GM03348 (cell line): ENCODE measurements at regions not wholly inside any gene's neighbourhood (a gene's known extent, or its start where the extent isn't known, plus 50 kb on each side); places are given as distances from the start of the nearest gene placed in this dataset.
"Not testable (repeated sequence)": the region's sequence is repeated elsewhere in the genome, so short reads cannot be mapped to it uniquely, and the experiment has no call there.

Source experiments
- DNase-seq: peaks from one replicate; pipeline ENCODE4 v3.0.0; 2012; ENCODE audit warnings: low spot score

DNA sequence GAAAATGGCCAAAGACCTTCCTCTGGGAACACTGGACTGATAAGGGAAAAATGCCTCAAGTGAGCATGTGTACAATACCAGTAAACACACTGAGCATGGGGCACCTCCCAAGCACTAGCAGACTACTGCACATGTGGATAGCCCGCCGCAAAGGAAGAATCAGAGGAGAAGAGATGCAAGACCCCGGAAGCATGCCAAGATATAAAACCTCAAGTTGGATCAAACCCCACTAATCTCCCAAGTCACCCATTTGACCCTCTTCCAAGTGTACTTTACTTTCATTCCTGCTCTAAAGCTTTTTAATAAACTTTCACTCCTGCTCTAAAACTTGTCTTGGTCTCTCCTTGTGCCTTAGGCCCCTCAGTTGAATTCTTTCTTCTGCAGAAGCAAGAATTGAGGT, 121.1 kb upstream of the PLAAT1 start:
- no peak for DNase-seq

DNA sequence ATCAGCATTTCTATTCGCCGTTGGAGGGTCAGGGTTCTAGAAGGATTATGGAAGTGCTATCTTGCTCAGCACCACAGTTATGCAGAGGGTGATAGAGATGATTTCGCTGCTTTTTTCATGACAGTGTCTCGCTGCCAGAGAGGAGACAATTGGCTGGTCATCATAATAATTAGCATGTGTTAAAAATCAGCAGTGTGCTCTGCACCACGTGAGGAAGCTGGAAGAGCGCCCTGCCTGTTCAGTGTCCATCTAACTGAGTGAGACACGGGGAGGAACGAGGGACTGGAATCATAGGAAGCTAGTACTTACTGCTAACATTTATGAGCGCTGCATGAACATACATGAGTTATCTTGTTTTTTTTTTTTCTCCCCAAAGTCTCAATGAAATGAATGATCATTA, 116.2 kb upstream of the PLAAT1 start:
- DNase-seq: no peak

GRCh38 chr3:193129607-193130006, 111.4 kb upstream of the PLAAT1 start:
- no peak for DNase-seq

- no peak for DNase-seq
Measured at GRCh38 chr3:193130576-193130975, 110.4 kb upstream of the PLAAT1 start.

DNA sequence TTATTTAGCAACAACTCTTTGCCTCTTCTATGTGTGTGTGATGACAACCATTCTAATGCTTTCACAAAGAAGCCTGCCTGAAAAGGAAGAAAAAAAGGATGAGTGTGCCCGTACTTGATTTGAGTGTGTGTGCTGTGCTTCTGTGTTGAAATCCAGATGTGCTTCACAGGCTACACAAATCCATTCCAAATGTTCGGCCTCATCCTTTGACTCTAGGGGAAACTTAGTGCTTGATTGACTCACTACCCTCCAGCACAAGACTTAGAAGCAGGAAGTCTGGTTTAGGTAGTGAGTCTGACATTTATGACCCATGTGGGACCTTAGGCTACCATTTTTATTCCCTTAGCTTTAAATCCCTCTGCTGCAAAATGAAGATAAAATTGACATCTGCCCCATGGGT, 108.8 kb upstream of the PLAAT1 start:
- DNase-seq: no peak

DNA sequence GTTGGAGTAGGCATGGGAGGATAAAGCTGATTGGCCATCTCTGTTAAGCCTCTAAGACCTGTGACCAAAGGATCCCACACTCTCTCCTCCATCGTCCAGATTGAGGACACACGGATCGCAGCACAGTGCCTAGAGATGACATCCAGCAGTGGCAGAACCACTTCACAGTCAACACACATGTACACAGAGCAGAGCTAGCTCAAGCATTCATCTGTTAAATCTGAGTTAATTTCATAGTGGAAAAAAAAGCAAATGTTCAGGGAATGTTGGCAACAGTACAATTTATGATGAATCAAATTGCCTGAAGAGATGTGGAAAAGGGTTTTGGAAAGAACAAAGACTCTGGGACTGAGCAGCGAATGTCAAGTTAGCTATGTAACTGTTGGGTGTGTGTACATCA, 108.1 kb upstream of the PLAAT1 start:
- DNase-seq: no peak

- DNase-seq: peak; percentile 70
Measured at GRCh38 chr3:193134856-193135255, 106.2 kb upstream of the PLAAT1 start.

- DNase-seq: no peak
Measured at GRCh38 chr3:193140381-193140780, 100.6 kb upstream of the PLAAT1 start.

DNA sequence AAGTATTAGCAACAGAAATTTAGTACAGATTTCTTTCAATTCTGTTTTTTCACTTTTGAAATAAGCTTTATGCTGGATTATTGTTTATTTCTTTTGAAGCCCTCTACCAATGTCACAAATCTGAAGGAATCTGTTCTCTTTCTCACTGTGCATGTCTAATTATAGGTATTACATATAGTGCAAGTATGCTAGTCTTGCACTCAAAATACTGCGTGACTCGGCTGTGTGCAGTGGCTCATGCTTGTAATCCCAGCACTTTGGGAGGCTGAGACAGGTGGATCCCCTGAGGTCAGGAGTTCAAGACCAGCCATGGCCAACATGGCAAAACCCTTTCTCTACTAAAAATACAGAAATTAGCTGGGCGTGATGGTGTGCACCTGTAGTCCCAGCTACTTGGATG, 95.8 kb upstream of the PLAAT1 start:
- DNase-seq: no peak

DNA sequence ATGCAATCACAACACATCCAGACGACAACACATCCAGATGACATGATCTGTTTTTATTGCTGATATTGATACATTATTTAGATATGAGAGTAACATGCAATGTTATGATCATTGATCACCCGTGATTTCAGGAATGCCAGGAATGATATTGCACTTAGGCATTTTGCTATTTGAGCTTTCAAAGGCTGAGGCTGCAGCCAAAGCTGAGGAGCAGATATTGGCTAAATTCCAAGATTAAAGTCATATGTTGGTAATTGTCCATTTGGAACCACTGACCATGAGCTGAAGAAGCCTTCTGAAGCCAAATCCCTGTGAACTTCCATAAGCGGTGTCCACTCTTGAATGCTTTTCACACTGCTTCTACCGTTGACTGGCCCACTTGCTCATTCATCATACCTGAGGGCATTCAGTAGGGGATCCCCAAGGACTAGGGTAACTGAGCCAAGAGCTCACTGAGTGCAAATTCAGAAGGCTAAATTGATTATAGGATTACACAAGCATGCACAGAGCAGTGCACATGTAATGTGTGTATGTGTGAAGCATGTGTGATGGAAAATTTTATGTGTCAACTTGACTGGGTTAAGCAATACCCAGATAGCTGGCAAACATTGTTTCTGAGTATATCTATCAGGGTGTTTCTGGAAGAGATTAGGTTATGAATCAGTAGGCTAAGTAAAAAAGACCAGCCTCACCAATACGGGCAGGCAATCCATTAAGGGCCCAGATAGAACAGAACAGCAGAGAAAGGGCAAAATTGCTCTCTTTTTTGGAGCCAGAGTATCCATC, 92.1 kb upstream of the PLAAT1 start:
- peak; percentile 0 for DNase-seq

DNA sequence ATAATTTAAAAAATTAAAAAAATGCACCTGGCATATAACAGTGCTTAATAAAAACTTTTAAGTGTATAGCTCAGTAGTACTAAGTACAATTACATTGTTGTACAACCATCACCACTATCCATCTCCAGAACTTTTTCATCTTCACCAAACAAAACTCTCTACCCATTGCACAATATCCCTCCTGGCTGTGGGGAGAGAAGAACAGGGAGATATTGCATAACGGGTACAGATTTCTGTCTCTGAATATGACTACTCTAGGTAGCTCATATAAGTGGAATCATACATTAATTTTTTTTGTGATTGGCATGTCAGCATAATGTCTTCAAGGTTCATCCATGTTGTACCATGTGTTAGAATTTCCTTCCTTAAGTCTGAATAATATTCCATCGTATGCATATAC, 91.0 kb upstream of the PLAAT1 start:
- peak; percentile 0 for DNase-seq

GRCh38 chr3:193155044-193155781, 85.8 kb upstream of the PLAAT1 start:
- not testable (repeated sequence) for DNase-seq

- no peak for DNase-seq
Measured at GRCh38 chr3:193157051-193157450, 84.0 kb upstream of the PLAAT1 start.

GRCh38 chr3:193165431-193166120, 75.4 kb upstream of the PLAAT1 start:
- no peak for DNase-seq

DNA sequence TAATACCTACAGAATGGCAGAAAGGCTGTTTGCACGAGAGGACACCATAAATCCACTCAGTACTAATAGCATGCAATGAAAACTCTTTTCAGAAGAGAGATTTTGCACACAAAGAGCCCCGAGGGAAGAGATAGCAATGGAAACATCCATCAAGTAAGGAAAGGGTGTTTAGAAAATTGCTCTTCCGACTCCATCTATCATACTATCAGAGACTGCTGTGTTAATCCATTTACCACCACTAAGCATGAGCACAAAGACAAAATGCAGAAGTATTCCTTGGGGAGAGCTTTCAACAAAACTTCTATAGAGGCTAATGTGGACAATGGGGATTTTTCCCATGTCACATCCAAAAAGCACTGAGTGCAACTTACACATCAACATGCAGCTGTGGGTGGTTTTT, 72.1 kb upstream of the PLAAT1 start:
- no peak for DNase-seq

DNA sequence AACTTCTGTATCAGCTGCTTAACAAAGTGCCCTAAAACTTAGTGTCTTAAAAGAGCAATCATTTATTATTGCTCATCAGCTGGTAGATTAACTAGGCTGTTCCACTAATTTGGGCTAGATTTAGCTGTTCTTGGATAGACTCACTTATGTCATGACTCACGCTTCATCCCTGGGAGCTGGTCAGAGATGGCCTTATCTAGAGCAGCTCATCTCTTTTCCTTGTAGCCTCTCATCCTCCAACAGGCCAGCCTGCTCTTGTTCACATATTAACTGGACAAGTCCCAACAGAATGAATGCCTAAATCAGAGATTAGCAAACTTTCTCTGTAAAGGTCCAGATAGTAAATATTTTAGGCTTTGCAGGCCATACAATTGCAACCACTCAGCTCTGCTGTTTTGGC, 66.9 kb upstream of the PLAAT1 start:
- peak; percentile 1 for DNase-seq

GRCh38 chr3:193179332-193180012, 61.5 kb upstream of the PLAAT1 start:
- not testable (repeated sequence) for DNase-seq

- DNase-seq: no peak
Measured at GRCh38 chr3:193187070-193187722, 53.8 kb upstream of the PLAAT1 start.

DNA sequence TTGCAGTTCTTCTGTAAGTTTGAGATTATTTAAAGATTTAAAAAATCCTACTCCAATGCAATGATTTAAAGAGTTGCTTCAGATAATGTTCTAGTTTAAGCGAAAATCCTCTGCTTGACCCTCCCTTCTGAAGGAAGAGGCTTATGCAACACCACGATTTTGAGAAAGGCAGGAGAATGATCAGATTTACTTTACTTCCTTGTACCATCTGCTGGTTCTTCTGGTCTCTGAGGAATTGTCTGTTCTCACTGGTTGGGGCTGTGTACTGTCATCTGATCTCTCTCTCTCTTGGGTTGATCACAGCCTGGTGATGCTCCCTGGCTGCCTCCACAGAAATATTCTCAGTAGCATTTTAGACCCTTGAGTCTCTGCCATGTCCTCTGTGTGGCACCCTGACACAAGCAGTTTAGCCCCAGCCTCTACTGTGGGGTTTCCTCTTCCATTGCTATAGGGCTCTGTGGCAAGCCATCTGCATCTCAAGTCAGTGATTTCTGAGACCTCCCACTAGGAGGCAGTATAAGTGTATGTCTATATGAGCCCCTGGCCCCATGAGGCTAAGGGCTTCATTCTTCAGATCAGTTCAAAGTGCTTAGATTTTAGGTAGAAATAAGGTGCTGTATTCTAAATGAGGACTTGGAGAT, 50.8 kb upstream of the PLAAT1 start:
- no peak for DNase-seq
